MM.1S (cell line): ENCODE measurements at regions not wholly inside any gene's neighbourhood (a gene's known extent, or its start where the extent isn't known, plus 50 kb on each side); places are given as distances from the start of the nearest gene placed in this dataset.

Experiments used
- CTCF ChIP-seq: fragments of 300-600 bp; sonication (generic); IDR thresholded peaks from 2 replicates; pipeline ENCODE4 v1.5.1; 2016; ENCODE audit warnings: antibody characterized with exemption, low read length, mixed read lengths
- EZH2 ChIP-seq: fragments of 300-600 bp; sonication (generic); optimal IDR thresholded peaks from 2 replicates; pipeline ENCODE3; 2017; ENCODE audit warnings: low read depth, mild to moderate bottlenecking, antibody characterized with exemption, low read length, mixed read lengths
- EZH2phosphoT487 ChIP-seq: fragments of 300-600 bp; sonication (generic); IDR thresholded peaks from 2 replicates; pipeline ENCODE4 v1.6.1; 2018; ENCODE audit warnings: antibody characterized with exemption, low read length

DNA sequence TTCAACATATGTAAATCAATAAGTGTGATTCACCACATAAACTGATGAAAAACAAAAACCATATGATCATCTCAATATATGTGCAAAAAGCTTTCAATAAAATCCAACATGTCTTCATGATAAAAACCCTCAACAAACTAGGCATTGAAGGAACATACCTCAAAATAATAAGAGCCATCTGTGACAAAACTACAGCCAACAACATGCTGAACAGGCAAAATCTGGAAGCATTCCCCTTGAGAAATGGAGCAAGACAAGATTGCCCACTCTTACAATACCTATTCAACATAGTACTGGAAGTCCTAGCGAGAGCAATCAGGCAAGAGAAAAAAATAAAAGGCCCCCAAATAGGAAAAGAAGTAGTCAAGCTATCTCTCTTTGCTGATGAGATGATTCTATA lies 76.5 kb downstream of the OTOR start:
- no peak for TF ChIP-seq EZH2
- TF ChIP-seq CTCF: no peak
- no peak for TF ChIP-seq EZH2phosphoT487
